CD4-positive, alpha-beta T cell treated with Interleukin-4 for 1 hour (primary cell): ENCODE measurements at regions not wholly inside any gene's neighbourhood (a gene's known extent, or its start where the extent isn't known, plus 50 kb on each side); places are given as distances from the start of the nearest gene placed in this dataset.
"Not testable (repeated sequence)": the region's sequence is repeated elsewhere in the genome, so short reads cannot be mapped to it uniquely, and the experiment has no call there.

Source experiments
- DNase-seq, 2 donors: peaks; one replicate each; pipeline ENCODE4 v3.0.0-alpha.2; 2020 to 2022

DNA sequence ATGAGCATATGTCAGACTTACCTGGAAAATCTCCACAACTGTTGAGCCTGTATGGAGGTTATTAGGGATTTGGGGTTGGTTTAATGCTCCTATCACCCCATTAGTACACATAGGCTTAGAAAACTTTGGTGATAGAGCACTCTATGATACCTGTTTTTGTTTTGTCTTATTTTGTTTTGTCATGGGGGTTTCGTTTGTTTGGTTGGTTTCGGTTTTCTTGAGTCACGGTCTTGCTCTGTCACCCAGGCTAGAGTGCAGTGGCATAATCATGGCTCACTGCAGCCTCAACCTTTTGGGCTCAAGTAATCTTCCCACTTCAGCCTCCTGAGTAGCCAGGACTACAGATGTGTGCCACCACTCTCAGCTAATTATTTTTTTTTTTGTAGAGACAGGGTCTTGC lies 70.0 kb downstream of the MZT1 start:
- DNase-seq: no peak

DNA sequence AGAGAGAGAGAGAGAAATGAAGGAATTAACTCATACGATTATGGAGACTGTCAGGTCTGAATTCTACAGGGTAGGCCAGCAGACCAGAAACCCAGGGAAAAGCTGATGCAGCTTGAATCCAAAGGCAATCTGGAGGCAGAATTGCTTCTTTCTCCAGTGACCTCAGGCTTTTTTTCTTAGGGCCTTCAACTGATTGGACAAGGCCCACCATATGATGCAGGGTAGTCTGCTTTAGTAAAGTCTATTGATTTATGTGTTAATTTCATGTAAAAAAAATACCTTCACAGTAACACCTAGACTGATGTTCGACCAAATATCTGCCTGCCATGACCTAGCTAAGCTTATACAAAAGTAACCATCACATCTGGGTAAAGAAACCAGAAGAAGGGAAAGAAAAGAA lies 71.1 kb downstream of the MZT1 start:
- DNase-seq: no peak

GRCh38 chr13:72653506-72653905 lies 73.9 kb downstream of the MZT1 start:
- DNase-seq: no peak

DNA sequence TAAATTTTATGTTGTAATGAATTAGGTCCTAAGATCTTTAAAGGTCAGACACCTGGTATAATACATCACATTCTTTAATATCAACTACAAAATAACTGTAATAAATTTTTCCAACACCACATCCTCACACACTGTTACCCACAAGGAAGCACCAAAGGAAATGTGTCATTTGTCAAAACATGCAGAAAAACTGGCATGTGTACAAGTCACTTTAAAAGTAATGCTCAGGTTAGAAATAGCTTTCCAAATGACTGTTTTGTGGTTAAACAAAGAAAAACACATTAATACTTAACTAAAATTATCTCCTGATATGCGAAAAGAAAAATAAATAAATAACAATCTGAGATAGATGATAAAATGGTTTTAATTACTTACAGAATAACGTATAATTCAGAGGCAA lies 74.7 kb downstream of the MZT1 start:
- DNase-seq: no peak

- DNase-seq: no peak
Observed at GRCh38 chr13:72651144-72651543, 76.3 kb downstream of the MZT1 start.

GRCh38 chr13:72650051-72650700 lies 77.3 kb downstream of the MZT1 start:
- DNase-seq: no peak

- no peak for DNase-seq
Observed at GRCh38 chr13:72648513-72649065, 78.8 kb downstream of the MZT1 start.

GRCh38 chr13:72647422-72647821 lies 80.0 kb downstream of the MZT1 start:
- no peak for DNase-seq

DNA sequence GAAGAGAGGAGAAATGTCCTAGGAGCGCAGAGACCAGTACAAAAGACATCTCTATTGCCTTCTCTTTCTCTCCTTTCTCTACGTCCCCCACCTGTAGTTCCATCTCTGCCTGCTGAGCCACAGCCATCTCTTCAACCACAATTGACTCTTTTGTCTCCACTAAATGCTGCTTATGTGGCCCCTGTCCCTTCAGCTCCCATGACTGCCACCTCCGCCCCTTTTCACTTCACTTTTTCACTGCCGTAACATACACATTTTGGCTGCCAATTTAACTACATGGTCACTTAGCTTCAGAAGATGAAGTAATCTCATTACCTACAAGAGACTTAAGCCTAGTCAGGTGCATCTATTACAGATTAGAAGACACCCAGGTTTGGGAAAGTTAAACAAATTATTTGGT lies 81.9 kb downstream of the MZT1 start:
- DNase-seq: no peak

DNA sequence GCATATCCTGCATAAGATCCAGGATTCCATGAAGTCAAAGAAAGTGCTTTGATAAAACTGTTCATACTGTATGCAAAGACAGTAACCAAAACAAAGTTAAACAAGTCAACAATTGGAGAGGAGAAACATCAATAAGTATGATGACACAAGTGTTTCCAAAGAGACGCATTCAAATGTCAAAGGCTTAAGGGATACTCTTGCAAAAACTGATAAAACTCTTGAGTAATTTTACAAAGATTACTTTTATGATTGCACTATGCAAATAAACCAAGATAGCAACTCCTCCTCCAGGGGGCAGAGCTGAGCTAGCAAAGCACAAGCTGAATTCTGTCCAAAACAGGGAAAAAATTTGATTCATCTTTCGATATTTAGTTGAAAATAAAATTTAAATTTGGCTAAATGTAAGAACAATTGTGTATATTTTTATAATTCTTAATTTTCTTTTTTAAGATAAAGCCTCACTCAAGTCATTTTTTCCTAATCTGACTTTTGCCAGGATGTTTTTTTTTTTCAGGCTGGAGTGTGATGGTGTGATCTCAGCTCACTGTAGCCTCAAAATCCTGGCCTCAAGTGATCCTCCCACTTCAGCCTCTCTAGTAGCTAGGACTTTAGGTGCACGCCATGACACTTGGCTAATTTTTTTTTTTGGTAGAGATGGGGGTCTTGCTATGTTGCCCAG lies 84.0 kb downstream of the MZT1 start:
- peak in 1 of 2 donors; percentile 38 for DNase-seq

DNA sequence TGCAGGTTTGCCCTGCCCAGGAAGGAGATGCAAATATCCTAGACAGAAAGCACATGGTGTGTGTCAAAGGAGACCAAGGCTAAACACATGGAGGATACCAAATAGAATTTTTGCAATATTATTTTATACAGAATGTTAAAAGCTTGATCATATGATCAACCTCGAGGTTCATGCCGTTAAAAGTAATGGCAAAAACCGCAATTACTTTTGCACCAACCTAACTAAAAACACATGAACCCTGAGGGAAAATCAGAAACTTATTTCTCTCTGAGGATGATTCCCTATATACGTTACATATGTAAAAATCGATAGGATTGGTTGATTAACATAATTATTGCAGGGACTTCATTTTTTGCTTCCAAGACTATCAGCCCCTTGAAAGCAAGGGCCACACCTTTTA lies 88.1 kb downstream of the MZT1 start:
- DNase-seq: no peak

DNA sequence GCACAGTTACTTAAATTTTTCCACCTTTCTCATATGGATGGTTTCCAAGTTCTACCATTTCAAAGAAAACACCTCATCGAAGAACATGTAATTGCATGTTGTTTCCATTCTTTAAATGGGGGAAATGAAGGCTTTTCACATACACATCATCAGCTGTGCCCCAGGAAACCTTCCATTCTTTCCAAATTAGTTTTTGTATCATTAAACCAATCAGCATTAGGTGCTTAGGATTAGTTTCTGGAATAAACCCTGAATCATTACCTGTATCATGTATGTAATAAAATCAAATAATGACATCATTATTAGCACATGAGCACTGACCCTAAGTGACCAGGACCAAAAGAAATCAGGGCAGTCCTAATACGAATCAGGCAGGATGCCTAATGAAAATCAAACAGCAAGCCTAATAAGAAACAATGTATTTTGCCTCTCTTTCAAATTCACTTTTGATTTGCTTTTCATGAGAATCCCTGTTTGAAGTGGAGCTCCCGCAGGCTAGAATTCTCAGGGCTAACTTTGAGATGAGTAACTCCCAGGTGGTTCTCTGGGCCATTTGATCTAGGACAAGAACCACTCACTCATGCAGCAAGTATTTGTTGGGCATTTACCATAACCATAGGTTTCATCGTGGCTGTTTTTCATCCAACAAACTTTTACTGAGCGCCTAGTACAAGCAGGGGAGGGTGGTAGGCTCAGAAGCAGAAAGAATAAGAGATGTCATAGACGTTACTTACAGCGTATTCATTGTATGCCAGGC lies 89.2 kb downstream of the MZT1 start:
- no peak for DNase-seq

DNA sequence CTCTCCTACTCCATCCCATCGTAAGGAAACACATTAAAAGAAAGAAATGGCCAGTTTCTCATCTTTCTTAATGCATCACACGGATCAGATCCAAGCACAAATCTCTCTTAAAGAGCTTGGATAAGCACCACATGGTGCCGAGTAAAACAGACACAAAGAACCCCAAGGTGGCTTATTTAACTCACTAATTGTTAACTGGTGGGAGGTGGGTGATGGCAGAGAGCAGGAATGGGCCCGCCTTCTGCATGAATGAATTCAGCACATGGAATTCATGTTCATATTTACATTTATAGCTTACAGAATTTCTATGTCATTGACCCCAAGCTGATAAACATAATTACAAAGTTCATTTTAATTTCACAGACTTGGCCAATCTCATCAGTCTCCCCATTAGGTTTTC lies 89.9 kb downstream of the MZT1 start:
- no peak for DNase-seq

DNA sequence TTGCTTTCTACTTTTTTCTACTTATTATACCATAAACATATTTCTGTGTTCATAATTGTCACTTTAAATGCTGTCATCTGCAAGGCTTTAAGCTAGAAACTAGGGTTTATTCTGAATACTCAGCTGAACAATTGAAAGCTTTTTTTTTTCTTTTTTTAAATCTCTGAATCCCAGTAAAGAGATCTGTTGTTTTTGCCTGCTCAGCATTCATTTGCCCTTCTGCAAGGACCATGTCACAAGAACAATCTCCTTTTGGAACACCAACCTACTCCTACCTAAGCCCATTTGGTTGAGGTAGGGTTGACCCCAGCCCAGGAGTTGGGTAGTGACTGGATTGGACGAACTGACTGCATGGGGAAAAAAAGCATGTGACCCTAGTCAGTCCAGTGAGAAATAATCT lies 92.6 kb downstream of the MZT1 start:
- no peak for DNase-seq

- no peak for DNase-seq
Observed at GRCh38 chr13:72622546-72622945, 104.9 kb downstream of the MZT1 start.

- no peak for DNase-seq
Observed at GRCh38 chr13:72620874-72621273, 106.6 kb downstream of the MZT1 start.

DNA sequence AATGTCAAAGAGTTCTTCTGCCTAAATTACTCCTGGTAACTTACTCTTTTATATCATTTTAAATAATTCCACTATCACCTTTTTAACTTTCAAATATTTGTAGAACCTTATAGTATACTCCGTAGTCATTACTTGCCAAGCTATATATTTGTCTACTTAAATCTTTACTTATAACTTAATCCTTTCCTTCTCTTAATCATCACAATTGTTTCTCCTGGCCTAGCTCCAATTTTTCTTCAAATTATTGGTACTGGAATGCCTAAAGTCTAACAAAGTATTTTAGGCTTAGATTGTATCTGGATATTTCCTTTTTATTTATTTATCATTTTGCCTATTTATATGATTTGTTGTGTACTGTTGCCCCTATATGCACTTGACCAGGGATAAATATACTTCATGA lies 109.5 kb downstream of the MZT1 start:
- no peak for DNase-seq

GRCh38 chr13:72617186-72617585 lies 110.2 kb downstream of the MZT1 start:
- no peak for DNase-seq

DNA sequence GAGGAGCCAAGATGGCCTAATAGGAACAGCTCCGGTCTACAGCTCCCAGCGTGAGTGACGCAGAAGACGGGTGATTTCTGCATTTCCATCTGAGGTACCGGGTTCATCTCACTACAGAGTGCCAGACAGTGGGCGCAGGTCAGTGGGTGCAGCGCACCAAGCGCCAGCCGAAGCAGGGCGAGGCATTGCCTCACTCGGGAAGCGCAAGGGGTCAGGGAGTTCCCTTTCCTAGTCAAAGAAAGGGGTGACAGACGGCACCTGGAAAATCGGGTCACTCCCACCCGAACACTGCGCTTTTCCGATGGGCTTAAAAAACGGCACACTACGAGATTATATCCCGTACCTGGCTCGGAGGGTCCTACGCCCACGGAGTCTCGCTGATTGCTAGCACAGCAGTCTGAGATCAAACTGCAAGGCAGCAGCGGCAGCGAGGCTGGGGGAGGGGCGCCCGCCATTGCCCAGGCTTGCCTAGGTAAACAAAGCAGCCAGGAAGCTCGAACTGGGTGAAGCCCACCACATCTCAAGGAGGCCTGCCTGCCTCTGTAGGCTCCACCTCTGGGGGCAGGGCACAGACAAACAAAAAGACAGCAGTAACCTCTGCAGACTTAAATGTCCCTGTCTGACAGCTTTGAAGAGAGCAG lies 117.1 kb downstream of the MZT1 start:
- not testable (repeated sequence) for DNase-seq

DNA sequence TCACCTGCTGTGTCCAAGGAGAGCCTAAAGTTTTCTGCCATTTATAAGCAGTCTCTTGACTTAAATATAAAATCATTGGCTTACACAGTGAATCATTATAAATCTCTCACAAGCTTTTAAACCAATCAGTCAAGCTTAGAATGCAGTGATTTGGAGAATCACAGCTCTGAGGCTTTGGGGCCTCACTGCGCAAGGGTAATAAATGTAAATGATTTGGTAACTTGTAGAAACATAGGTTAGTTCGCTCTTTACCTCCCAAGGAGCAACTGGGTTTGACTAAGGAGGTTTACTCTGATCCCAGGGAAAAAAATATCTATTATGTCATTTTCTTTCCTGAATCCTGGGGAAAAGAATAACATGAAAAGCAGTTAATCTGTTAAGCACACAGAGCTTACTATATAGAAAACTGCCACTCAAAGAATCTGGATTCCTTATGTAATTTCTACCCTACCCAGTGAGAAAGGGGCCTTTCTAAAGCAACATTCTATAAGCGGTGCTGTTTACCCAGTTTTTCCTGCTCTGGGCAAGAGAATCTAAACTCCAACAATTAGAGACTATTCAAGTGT lies 128.2 kb downstream of the MZT1 start:
- no peak for DNase-seq

DNA sequence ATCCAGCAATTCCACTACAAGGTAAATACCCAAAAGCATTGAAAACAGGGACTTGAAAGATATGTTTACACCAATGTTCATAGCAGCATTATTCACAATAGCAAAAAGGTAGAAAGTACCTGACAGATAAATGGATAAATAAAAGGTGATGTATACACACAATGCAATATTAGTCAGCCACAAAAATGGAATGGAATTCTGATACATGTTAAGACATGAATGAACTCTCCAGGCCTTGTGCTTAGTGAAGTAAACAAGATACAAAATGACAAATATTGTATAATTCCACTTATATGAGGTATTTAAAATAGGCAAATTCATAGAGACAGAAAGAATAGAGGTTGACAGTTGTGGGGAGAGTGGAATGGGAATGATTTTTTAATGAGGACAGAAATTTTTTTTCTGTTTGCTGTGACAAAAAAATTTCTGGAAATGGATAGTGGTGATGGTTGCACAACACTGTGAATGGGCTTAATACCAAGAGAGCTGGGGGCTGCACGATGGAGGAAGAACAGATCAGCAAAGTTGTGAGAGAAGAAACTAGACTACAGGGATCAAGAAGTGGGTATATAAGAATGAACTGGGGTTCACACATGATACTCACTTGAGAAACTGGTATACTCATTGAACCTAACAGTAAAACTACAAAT lies 137.2 kb downstream of the MZT1 start:
- DNase-seq: no peak

- no peak for DNase-seq
Observed at GRCh38 chr13:72586518-72586917, 140.9 kb downstream of the MZT1 start.

- DNase-seq: no peak
Observed at GRCh38 chr13:72585254-72585653, 142.2 kb downstream of the MZT1 start.
